Stomach (tissue), 4 donors: ENCODE measurements at regions not wholly inside any gene's neighbourhood (a gene's known extent, or its start where the extent isn't known, plus 50 kb on each side); places are given as distances from the start of the nearest gene placed in this dataset.

Experiments
- EP300 ChIP-seq: sonication (generic); formaldehyde crosslinking; IDR thresholded peaks from one replicate; pipeline ENCODE4 v1.6.1; 2017; ENCODE audit warnings: antibody characterized with exemption
- TF ChIP-seq, protein P1 (sequence below), 7 experiments: fragments of 450-650 bp in 4 of 7; fragments of 200-600 bp in 3 of 7; sonication (generic) in 3 of 7; IDR thresholded peaks; one replicate each; pipeline ENCODE4 v1.5.1; 2016 to 2019; ENCODE audit warnings: antibody characterized with exemption in 7 of 7, control low read depth in 2 of 7, mild to moderate bottlenecking in 1 of 7

DNA sequence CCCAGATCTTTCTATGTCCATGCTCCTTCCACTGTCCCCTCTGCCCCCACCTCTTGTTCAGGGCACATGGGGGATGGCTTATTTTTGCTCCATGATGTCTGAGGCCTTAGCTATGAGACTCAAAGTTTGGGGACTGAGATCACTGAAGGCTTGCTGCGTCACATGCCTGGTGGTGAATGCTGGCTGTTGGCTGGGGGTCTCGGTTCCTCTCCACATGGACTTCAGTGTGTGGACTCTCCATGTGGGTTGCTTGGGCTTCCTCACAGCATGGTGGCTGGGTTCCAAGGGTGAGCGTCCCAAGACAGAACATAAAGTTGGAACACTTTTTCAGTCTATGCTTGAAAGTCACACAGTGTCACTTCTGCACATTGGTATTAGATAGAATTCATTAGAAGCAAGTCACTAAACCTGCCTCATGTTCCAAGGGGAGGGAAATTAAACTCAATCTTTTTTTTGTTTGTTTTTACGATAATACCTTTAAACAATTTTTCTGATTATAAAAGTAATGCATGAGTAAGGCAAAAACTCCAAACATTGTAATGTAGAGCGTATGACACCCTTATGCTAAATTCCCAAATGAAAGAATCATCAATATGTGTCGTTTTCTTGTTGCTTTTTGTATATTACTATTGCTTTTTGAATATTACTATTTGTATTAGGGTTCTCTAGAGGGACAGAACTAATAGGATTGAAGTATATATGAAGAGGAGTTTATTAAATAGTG, 111.7 kb downstream of the MYCN start:
- TF ChIP-seq, protein P1, sequence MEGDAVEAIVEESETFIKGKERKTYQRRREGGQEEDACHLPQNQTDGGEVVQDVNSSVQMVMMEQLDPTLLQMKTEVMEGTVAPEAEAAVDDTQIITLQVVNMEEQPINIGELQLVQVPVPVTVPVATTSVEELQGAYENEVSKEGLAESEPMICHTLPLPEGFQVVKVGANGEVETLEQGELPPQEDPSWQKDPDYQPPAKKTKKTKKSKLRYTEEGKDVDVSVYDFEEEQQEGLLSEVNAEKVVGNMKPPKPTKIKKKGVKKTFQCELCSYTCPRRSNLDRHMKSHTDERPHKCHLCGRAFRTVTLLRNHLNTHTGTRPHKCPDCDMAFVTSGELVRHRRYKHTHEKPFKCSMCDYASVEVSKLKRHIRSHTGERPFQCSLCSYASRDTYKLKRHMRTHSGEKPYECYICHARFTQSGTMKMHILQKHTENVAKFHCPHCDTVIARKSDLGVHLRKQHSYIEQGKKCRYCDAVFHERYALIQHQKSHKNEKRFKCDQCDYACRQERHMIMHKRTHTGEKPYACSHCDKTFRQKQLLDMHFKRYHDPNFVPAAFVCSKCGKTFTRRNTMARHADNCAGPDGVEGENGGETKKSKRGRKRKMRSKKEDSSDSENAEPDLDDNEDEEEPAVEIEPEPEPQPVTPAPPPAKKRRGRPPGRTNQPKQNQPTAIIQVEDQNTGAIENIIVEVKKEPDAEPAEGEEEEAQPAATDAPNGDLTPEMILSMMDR (IDR thresholded peaks at IDR 0.05) = no peak
- no peak for TF ChIP-seq EP300
